ENCODE measurements at regions not wholly inside any gene's neighbourhood (a gene's known extent, or its start where the extent isn't known, plus 50 kb on each side); places are given as distances from the start of the nearest gene placed in this dataset.

- no peak overlapping the region for H2BK12ac ChIP-seq (ENCODE audit: low read depth, low read length)
- H2BK20ac ChIP-seq (ENCODE audit: low read length), result no peak overlapping the region
- TF ChIP-seq SRF (IDR thresholded peaks at IDR 0.05; ENCODE audit: low read depth, low read length) (no peak), MAFK (IDR thresholded peaks at IDR 0.05; ENCODE audit: low read depth, low read length) (no peak), CBX5 (IDR thresholded peaks at IDR 0.05; ENCODE audit: low read depth, low read length) (no peak), E2F6 (IDR thresholded peaks at IDR 0.05) (no peak)
Observed at GRCh38 chr4:23972805-23973204, 83.0 kb upstream of the PPARGC1A start.

More at GRCh38 chr4:23972805-23973204, 83.0 kb upstream of the PPARGC1A start:
- Histone ChIP-seq H4K8ac (ENCODE audit: extremely low read depth, insufficient read depth, low read length) (no peak overlapping the region), H3K4me1 (replicated peaks in 1 of 4; ENCODE audit: control insufficient read depth in 3 of 4, insufficient read depth in 4 of 4, low read length in 3 of 4) (peaks cover 0 to 4% (median under 1%) of the 10 kb centered on the region in 4 experiments; a peak in 2 of 7 replicates), H4K91ac (replicated peaks; ENCODE audit: insufficient read length, low read length) (no peak overlapping the region), H3K79me1 (ENCODE audit: low read depth, low read length) (no peaks in the 10 kb centered on the region), H3K4me3 (ENCODE audit: extremely low read depth in 1 of 4, insufficient read depth in 2 of 4, low read depth in 3 of 4, low read length in 4 of 4) (no peak overlapping the region), H4K5ac (ENCODE audit: insufficient read length, low read depth, low read length) (no peak overlapping the region), H3K18ac (ENCODE audit: extremely low read depth, low read length) (no peak overlapping the region), H3K14ac (ENCODE audit: insufficient read length) (no peak overlapping the region), H3K27me3 (replicated peaks in 1 of 4; ENCODE audit: control insufficient read depth in 3 of 4, extremely low read depth in 1 of 4, insufficient read depth in 3 of 4, low read length in 3 of 4) (no peaks in the 10 kb centered on the region; a peak in 1 of 7 replicates), H3K36me3 (ENCODE audit: control insufficient read depth in 2 of 4, insufficient read depth in 4 of 4, low read length in 3 of 4) (no peaks in the 10 kb centered on the region), H3K79me2 (ENCODE audit: control insufficient read depth in 1 of 2, insufficient read depth in 2 of 2, low read length in 2 of 2) (no peaks in the 10 kb centered on the region), H3K56ac (replicated peaks; ENCODE audit: insufficient read length, low read depth, low read length) (no peak overlapping the region), H2BK15ac (ENCODE audit: low read length) (no peak overlapping the region), H3K23me2 (ENCODE audit: low read depth, low read length) (no peaks in the 10 kb centered on the region), H3K27ac (ENCODE audit: low read depth, low read length) (no peak overlapping the region), H2BK5ac (ENCODE audit: low read depth, low read length) (no peak overlapping the region), H2AK5ac (ENCODE audit: low read depth, low read length) (no peak overlapping the region), H3K4me2 (ENCODE audit: insufficient read depth in 1 of 2, low read depth in 2 of 2, low read length in 2 of 2) (no peak overlapping the region), H4K20me1 (replicated peaks in 1 of 2; ENCODE audit: control insufficient read depth in 1 of 2, insufficient read depth in 2 of 2, low read length in 2 of 2) (no peaks in the 10 kb centered on the region), H2AFZ (ENCODE audit: low read length) (0 out of 2 replicates have a peak overlapping the region, but pooled peaks have one; percentile 7), H3K4ac (replicated peaks; ENCODE audit: insufficient read length, low read depth, low read length) (no peak overlapping the region), H3K9ac (replicated peaks in 1 of 4; ENCODE audit: extremely low read depth in 1 of 4, low read depth in 3 of 4, low read length in 3 of 4) (no peak overlapping the region), H3K23ac (ENCODE audit: insufficient read length) (no peak overlapping the region), H2BK120ac (replicated peaks; ENCODE audit: low read depth, low read length) (no peak overlapping the region), H3K9me3 (ENCODE audit: insufficient read depth in 2 of 2, low read depth in 1 of 2, low read length in 1 of 2) (no peaks in the 10 kb centered on the region)
- DNase-seq (ENCODE audit: low read depth in 1 of 2, low spot score in 2 of 2) (no peak), FAIRE-seq (no peak)
- POLR2A ChIA-PET (ENCODE audit: partially characterized antibody), result no interaction called here
- CTCF ChIA-PET (ENCODE audit: partially characterized antibody), result interaction anchor here (1.0 kb wide), 1 partner anchor 38 kb away, joined by 3 read pairs; no protein-coding TSS in a partner anchor
- WGBS, 2 experiments (ENCODE audit: extremely low coverage in 1 of 2, insufficient coverage in 1 of 2, insufficient read length in 1 of 2, insufficient replicate concordance in 2 of 2, low coverage in 1 of 2, low lambda C conversion rate in 2 of 2, missing lambda C conversion rate in 1 of 2), result 71% methylated on average over 3 of the region's 3 CpGs; no CpG with 5 or more reads in 1 of the 2 experiments
